H9 (cell line): ENCODE measurements at regions not wholly inside any gene's neighbourhood (a gene's known extent, or its start where the extent isn't known, plus 50 kb on each side); places are given as distances from the start of the nearest gene placed in this dataset.

Experiments used
- DNase-seq: peaks from one replicate; pipeline ENCODE4 v3.0.0-alpha.2; 2017
- H2AFZ ChIP-seq: one replicate; pipeline ENCODE4 v1.6.1; 2013; ENCODE audit warnings: mild to moderate bottlenecking, low read length, control low read depth, moderate library complexity
- H2AK5ac ChIP-seq: 2 replicates; pipeline ENCODE4 v1.6.1; 2013; ENCODE audit warnings: low read length, control low read depth, mixed read lengths; ENCODE audit not compliant: insufficient read length
- H2BK120ac ChIP-seq: one replicate; pipeline ENCODE4 v1.6.1; 2013; ENCODE audit warnings: low read depth, mild to moderate bottlenecking, low read length, control low read depth, inconsistent platforms; ENCODE audit not compliant: poor library complexity, severe bottlenecking
- H2BK12ac ChIP-seq: 2 replicates; pipeline ENCODE4 v1.6.1; 2013; ENCODE audit warnings: low read length, control low read depth, mixed read lengths, low read depth; ENCODE audit not compliant: insufficient read length
- H2BK15ac ChIP-seq: 2 replicates; pipeline ENCODE4 v1.6.1; 2013; ENCODE audit warnings: low read depth, low read length, control low read depth
- H2BK20ac ChIP-seq: one replicate; pipeline ENCODE4 v1.6.1; 2013; ENCODE audit warnings: low read depth, mild to moderate bottlenecking, low read length, control low read depth, inconsistent platforms; ENCODE audit not compliant: poor library complexity, severe bottlenecking
- H2BK5ac ChIP-seq: 2 replicates; pipeline ENCODE4 v1.6.1; 2013; ENCODE audit warnings: low read length, control low read depth, mixed read lengths; ENCODE audit not compliant: insufficient read length
- H3K14ac ChIP-seq: 2 replicates; pipeline ENCODE4 v1.6.1; 2013; ENCODE audit warnings: low read length, control low read depth; ENCODE audit not compliant: insufficient read depth
- H3K18ac ChIP-seq: 2 replicates; pipeline ENCODE4 v1.6.1; 2013; ENCODE audit warnings: low read depth, mild to moderate bottlenecking, mixed read lengths, low read length, control low read depth; ENCODE audit not compliant: insufficient read length
- H3K23ac ChIP-seq: 2 replicates; pipeline ENCODE4 v1.6.1; 2013; ENCODE audit warnings: low read length, control low read depth, mixed read lengths, low read depth; ENCODE audit not compliant: insufficient read length
- H3K23me2 ChIP-seq: 2 replicates; pipeline ENCODE4 v1.6.1; 2013; ENCODE audit warnings: low read depth, mild to moderate bottlenecking, mixed read lengths, low read length, control low read depth; ENCODE audit not compliant: insufficient read length, poor library complexity, severe bottlenecking
- H3K27ac ChIP-seq: 2 replicates; pipeline ENCODE4 v1.5.1; 2013; ENCODE audit warnings: low read length, control low read depth, mixed read lengths, low read depth; ENCODE audit not compliant: insufficient read length
- H3K27me3 ChIP-seq: 2 replicates; pipeline ENCODE4 v1.6.1; 2013; ENCODE audit warnings: low read length, control low read depth, inconsistent platforms; ENCODE audit not compliant: insufficient read depth
- H3K4ac ChIP-seq: 2 replicates; pipeline ENCODE4 v1.6.1; 2013; ENCODE audit warnings: low read depth, mild to moderate bottlenecking, control low read depth, inconsistent platforms, low read length, moderate library complexity
- H3K4me1 ChIP-seq: 2 replicates; pipeline ENCODE4 v1.6.1; 2013; ENCODE audit warnings: low read length, control low read depth, inconsistent platforms; ENCODE audit not compliant: insufficient read depth
- H3K4me2 ChIP-seq: 2 replicates; pipeline ENCODE4 v1.6.1; 2013; ENCODE audit warnings: low read length, control low read depth, mixed read lengths; ENCODE audit not compliant: insufficient read length, insufficient read depth
- H3K56ac ChIP-seq: 2 replicates; pipeline ENCODE4 v1.6.1; 2013; ENCODE audit warnings: low read depth, mild to moderate bottlenecking, mixed read lengths, low read length, control low read depth; ENCODE audit not compliant: insufficient read length
- H3K79me1 ChIP-seq: 2 replicates; pipeline ENCODE4 v1.6.1; 2013; ENCODE audit warnings: low read depth, mild to moderate bottlenecking, moderate library complexity, low read length, control low read depth, inconsistent platforms; ENCODE audit not compliant: insufficient read depth, poor library complexity, severe bottlenecking
- H3K79me2 ChIP-seq: 2 replicates; pipeline ENCODE4 v1.6.1; 2013; ENCODE audit warnings: low read length, control low read depth, inconsistent platforms; ENCODE audit not compliant: insufficient read depth
- H3K9ac ChIP-seq: 2 replicates; pipeline ENCODE4 v1.6.1; 2013; ENCODE audit warnings: low read length, control low read depth, mixed read lengths; ENCODE audit not compliant: insufficient read length; ENCODE audit errors: extremely low read depth
- H3K9me3 ChIP-seq: one replicate; pipeline ENCODE4 v1.6.1; 2013; ENCODE audit warnings: low read depth, low read length, inconsistent platforms; ENCODE audit not compliant: control insufficient read depth
- H3T11ph ChIP-seq: one replicate; pipeline ENCODE4 v1.6.1; 2013; ENCODE audit warnings: mild to moderate bottlenecking, low read length, control low read depth, inconsistent platforms
- H4K20me1 ChIP-seq: one replicate; pipeline ENCODE4 v1.6.1; 2013; ENCODE audit not compliant: control insufficient read depth, insufficient read length, insufficient read depth
- H4K5ac ChIP-seq: 2 replicates; pipeline ENCODE4 v1.6.1; 2013; ENCODE audit warnings: low read depth, mild to moderate bottlenecking, mixed read lengths, low read length, control low read depth; ENCODE audit not compliant: insufficient read length
- H4K8ac ChIP-seq: replicated peaks from 2 replicates; pipeline ENCODE4 v1.6.1; 2013; ENCODE audit warnings: low read length, control low read depth, mixed read lengths, low read depth; ENCODE audit not compliant: insufficient read length
- H4K91ac ChIP-seq: 2 replicates; pipeline ENCODE4 v1.6.1; 2013; ENCODE audit warnings: low read depth, mild to moderate bottlenecking, moderate library complexity, mixed read lengths, low read length, control low read depth; ENCODE audit not compliant: insufficient read length
- H3K27ac Mint-ChIP-seq, 3 experiments: 2 replicates in 2 of 3; 3 replicates in 1 of 3; pipeline ENCODE4 v1.8.0; 2020 to 2021; ENCODE audit warnings: mixed read lengths in 3 of 3, mild to moderate bottlenecking in 1 of 3, moderate library complexity in 1 of 3
- H3K27me3 Mint-ChIP-seq: 2 replicates; pipeline ENCODE4 v1.8.0; 2021; ENCODE audit warnings: low read depth, mild to moderate bottlenecking, moderate library complexity, mixed read lengths
- H3K36me3 Mint-ChIP-seq, 3 experiments: 2 replicates in 2 of 3; 3 replicates in 1 of 3; pipeline ENCODE4 v1.8.0; 2020 to 2021; ENCODE audit warnings: low read depth in 3 of 3, mixed read lengths in 3 of 3; ENCODE audit not compliant: insufficient read depth in 1 of 3
- H3K4me1 Mint-ChIP-seq, 2 experiments: 2 replicates each; pipeline ENCODE4 v1.8.0; 2020; ENCODE audit warnings: mixed read lengths in 2 of 2
- H3K4me3 Mint-ChIP-seq, 2 experiments: 2 replicates in 1 of 2; 3 replicates in 1 of 2; pipeline ENCODE4 v1.8.0; 2020 to 2021; ENCODE audit warnings: mild to moderate bottlenecking in 2 of 2, mixed read lengths in 2 of 2, moderate library complexity in 1 of 2
- H3K9me3 Mint-ChIP-seq, 2 experiments: 2 replicates in 1 of 2; 3 replicates in 1 of 2; pipeline ENCODE4 v1.8.0; 2020; ENCODE audit warnings: mild to moderate bottlenecking in 2 of 2, mixed read lengths in 2 of 2, moderate library complexity in 1 of 2
- WGBS: extraction: QIAGEN DNeasy Blood & Tissue Kit; methylation state at CpG from one replicate; pipeline ENCODE4 v1.1.7; 2013; ENCODE audit warnings: missing lambda C conversion rate, low lambda C conversion rate, mixed read lengths; ENCODE audit not compliant: insufficient read length; ENCODE audit errors: extremely low coverage; 5-methylcytosine and 5-hydroxymethylcytosine counted together
- TF ChIP-seq, protein P1 (sequence below): fragments of 200-600 bp; sonication (generic); conservative IDR thresholded peaks from 3 replicates; pipeline ENCODE4 v1.8.0; 2021; ENCODE audit warnings: antibody characterized with exemption, mild to moderate bottlenecking

DNA sequence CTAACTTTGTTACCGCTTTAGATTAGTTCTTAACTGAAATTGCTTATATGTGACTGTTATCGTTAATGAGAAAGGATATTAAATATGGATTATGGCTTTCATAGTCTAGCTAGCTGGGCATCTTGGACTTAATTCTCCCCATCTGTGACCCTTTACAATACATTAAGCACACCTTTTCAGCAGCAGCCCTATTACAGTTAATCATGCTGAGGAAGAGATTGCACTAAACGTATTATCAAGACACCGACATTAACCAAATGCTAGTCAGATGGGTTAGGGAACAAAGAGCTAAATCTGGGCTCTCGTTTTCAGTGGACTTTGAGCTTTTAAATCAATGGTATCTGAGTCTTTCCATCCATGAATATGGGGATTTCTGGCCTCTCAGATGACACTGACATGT lies 447.5 kb upstream of the DCN start:
- no peak overlapping the region for H3K23ac ChIP-seq
- H3K9me3 ChIP-seq, result no peaks in the 10 kb centered on the region
- no peak overlapping the region for H3T11ph ChIP-seq
- H2AK5ac ChIP-seq, result no peak overlapping the region
- H3K56ac ChIP-seq, result no peak overlapping the region
- H3K4me1 ChIP-seq, result no peaks in the 10 kb centered on the region
- Mint-ChIP-seq H3K9me3 (peaks cover 14 to 23% of the 10 kb centered on the region in 2 experiments), H3K27ac (no peak overlapping the region), H3K4me3 (no peak overlapping the region), H3K4me1 (no peaks in the 10 kb centered on the region; a peak in 1 of 4 replicates), H3K27me3 (peaks cover 2% of the 10 kb centered on the region; the same call in 1 of the 2 replicates), H3K36me3 (peaks cover 2 to 20% (median 2%) of the 10 kb centered on the region in 3 experiments; a peak in 5 of 7 replicates)
- H2AFZ ChIP-seq, result no peak overlapping the region
- no peak overlapping the region for H2BK12ac ChIP-seq
- no peak overlapping the region for H4K91ac ChIP-seq
- no peak overlapping the region for H2BK120ac ChIP-seq
- no peak overlapping the region for H4K5ac ChIP-seq
- H3K79me2 ChIP-seq, result no peaks in the 10 kb centered on the region
- no CpG with 5 or more reads among the region's 5 CpGs for WGBS
- DNase-seq, result no peak
- TF ChIP-seq, protein P1, sequence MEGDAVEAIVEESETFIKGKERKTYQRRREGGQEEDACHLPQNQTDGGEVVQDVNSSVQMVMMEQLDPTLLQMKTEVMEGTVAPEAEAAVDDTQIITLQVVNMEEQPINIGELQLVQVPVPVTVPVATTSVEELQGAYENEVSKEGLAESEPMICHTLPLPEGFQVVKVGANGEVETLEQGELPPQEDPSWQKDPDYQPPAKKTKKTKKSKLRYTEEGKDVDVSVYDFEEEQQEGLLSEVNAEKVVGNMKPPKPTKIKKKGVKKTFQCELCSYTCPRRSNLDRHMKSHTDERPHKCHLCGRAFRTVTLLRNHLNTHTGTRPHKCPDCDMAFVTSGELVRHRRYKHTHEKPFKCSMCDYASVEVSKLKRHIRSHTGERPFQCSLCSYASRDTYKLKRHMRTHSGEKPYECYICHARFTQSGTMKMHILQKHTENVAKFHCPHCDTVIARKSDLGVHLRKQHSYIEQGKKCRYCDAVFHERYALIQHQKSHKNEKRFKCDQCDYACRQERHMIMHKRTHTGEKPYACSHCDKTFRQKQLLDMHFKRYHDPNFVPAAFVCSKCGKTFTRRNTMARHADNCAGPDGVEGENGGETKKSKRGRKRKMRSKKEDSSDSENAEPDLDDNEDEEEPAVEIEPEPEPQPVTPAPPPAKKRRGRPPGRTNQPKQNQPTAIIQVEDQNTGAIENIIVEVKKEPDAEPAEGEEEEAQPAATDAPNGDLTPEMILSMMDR, result no peak
- H3K4ac ChIP-seq, result no peak overlapping the region
- no peak overlapping the region for H3K9ac ChIP-seq
- no peak overlapping the region for H2BK5ac ChIP-seq
- H2BK15ac ChIP-seq, result no peak overlapping the region
- H3K27ac ChIP-seq, result no peak overlapping the region
- H2BK20ac ChIP-seq, result no peak overlapping the region
- no peak overlapping the region for H3K18ac ChIP-seq
- H3K14ac ChIP-seq, result no peak overlapping the region
- no peak overlapping the region for H4K8ac ChIP-seq
- no peaks in the 10 kb centered on the region for H3K23me2 ChIP-seq
- no peaks in the 10 kb centered on the region for H3K79me1 ChIP-seq
- H4K20me1 ChIP-seq, result no peaks in the 10 kb centered on the region
- H3K4me2 ChIP-seq, result no peak overlapping the region
- no peaks in the 10 kb centered on the region for H3K27me3 ChIP-seq
